Endothelial cell (in vitro differentiated cells): ENCODE measurements at regions not wholly inside any gene's neighbourhood (a gene's known extent, or its start where the extent isn't known, plus 50 kb on each side); places are given as distances from the start of the nearest gene placed in this dataset.
A peak's percentile ranks its signal among the peaks of the same experiment; 100 is the strongest.

Experiments
- DNase-seq: peaks from one replicate; pipeline ENCODE4 v3.0.0; 2021; ENCODE audit warnings: low spot score
- H3K27ac Mint-ChIP-seq: one replicate; pipeline ENCODE4 v1.8.0; 2021; ENCODE audit warnings: mixed read lengths, inconsistent platforms; ENCODE audit not compliant: unreplicated experiment
- H3K27me3 Mint-ChIP-seq: one replicate; pipeline ENCODE4 v1.8.0; 2021; ENCODE audit warnings: mild to moderate bottlenecking, moderate library complexity, mixed read lengths, inconsistent platforms; ENCODE audit not compliant: unreplicated experiment
- H3K36me3 Mint-ChIP-seq: one replicate; pipeline ENCODE4 v1.8.0; 2021; ENCODE audit warnings: mild to moderate bottlenecking, low read depth, mixed read lengths, inconsistent platforms; ENCODE audit not compliant: unreplicated experiment
- H3K4me1 Mint-ChIP-seq: one replicate; pipeline ENCODE4 v1.8.0; 2021; ENCODE audit warnings: mild to moderate bottlenecking, mixed read lengths, inconsistent platforms; ENCODE audit not compliant: unreplicated experiment
- H3K4me3 Mint-ChIP-seq: one replicate; pipeline ENCODE4 v1.8.0; 2021; ENCODE audit warnings: mild to moderate bottlenecking, mixed read lengths, inconsistent platforms; ENCODE audit not compliant: unreplicated experiment
- H3K9me3 Mint-ChIP-seq: one replicate; pipeline ENCODE4 v1.8.0; 2021; ENCODE audit warnings: mixed read lengths, inconsistent platforms; ENCODE audit not compliant: unreplicated experiment
- TF ChIP-seq, protein P1 (sequence below): fragments of 200-600 bp; sonication (generic); IDR thresholded peaks from one replicate; pipeline ENCODE4 v1.5.0; 2021; ENCODE audit warnings: antibody characterized with exemption; ENCODE audit not compliant: unreplicated experiment

- Mint-ChIP-seq H3K36me3 (no peaks in the 10 kb centered on the region), H3K27me3 (peaks cover 3% of the 10 kb centered on the region), H3K9me3 (no peaks in the 10 kb centered on the region), H3K4me3 (no peak overlapping the region), H3K4me1 (no peaks in the 10 kb centered on the region), H3K27ac (no peak overlapping the region)
- no peak for DNase-seq
- TF ChIP-seq, protein P1, sequence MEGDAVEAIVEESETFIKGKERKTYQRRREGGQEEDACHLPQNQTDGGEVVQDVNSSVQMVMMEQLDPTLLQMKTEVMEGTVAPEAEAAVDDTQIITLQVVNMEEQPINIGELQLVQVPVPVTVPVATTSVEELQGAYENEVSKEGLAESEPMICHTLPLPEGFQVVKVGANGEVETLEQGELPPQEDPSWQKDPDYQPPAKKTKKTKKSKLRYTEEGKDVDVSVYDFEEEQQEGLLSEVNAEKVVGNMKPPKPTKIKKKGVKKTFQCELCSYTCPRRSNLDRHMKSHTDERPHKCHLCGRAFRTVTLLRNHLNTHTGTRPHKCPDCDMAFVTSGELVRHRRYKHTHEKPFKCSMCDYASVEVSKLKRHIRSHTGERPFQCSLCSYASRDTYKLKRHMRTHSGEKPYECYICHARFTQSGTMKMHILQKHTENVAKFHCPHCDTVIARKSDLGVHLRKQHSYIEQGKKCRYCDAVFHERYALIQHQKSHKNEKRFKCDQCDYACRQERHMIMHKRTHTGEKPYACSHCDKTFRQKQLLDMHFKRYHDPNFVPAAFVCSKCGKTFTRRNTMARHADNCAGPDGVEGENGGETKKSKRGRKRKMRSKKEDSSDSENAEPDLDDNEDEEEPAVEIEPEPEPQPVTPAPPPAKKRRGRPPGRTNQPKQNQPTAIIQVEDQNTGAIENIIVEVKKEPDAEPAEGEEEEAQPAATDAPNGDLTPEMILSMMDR: peak; percentile 31
Observed at GRCh38 chr13:69585656-69586055, 522.0 kb upstream of the ATXN8OS start.

GRCh38 chr13:69580255-69580654, 527.4 kb upstream of the ATXN8OS start:
- no peaks in the 10 kb centered on the region for H3K4me1 Mint-ChIP-seq
- TF ChIP-seq, protein P1: no peak
- H3K9me3 Mint-ChIP-seq: no peaks in the 10 kb centered on the region
- no peak overlapping the region for H3K4me3 Mint-ChIP-seq
- no peak for DNase-seq
- no peaks in the 10 kb centered on the region for H3K36me3 Mint-ChIP-seq
- H3K27ac Mint-ChIP-seq: no peak overlapping the region
- H3K27me3 Mint-ChIP-seq: peaks cover 3% of the 10 kb centered on the region

DNA sequence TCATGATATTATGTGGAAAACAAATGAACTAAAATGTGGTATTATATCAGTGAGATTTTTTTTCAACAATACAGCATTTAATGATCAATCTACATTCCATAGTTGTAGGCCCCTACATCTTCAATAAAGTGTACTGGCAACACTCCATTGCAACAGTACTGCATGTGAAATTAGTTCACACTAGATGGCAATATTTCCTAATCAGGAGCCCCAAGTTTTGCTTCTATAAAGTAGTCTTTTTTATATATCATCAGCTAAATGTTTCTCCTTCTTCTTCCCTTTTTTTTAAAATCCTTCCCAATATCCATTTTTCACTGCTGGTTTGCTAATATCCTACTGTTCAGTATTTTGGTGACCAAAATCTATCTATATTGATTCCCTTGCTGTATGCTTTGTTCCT, 528.3 kb upstream of the ATXN8OS start:
- Mint-ChIP-seq H3K27ac (no peak overlapping the region), H3K4me3 (no peak overlapping the region), H3K9me3 (no peaks in the 10 kb centered on the region), H3K4me1 (no peaks in the 10 kb centered on the region), H3K27me3 (no peaks in the 10 kb centered on the region), H3K36me3 (no peaks in the 10 kb centered on the region)
- TF ChIP-seq, protein P1: no peak
- no peak for DNase-seq

GRCh38 chr13:69571606-69572323, 535.9 kb upstream of the ATXN8OS start:
- no peak for DNase-seq
- Mint-ChIP-seq H3K27me3 (no peaks in the 10 kb centered on the region), H3K4me1 (no peaks in the 10 kb centered on the region), H3K36me3 (no peaks in the 10 kb centered on the region), H3K4me3 (no peak overlapping the region), H3K27ac (no peak overlapping the region), H3K9me3 (no peaks in the 10 kb centered on the region)
- TF ChIP-seq, protein P1: no peak

- no peak overlapping the region for H3K4me3 Mint-ChIP-seq
- no peaks in the 10 kb centered on the region for H3K9me3 Mint-ChIP-seq
- H3K27ac Mint-ChIP-seq: no peak overlapping the region
- DNase-seq: no peak
- H3K4me1 Mint-ChIP-seq: no peaks in the 10 kb centered on the region
- TF ChIP-seq, protein P1: no peak
- no peaks in the 10 kb centered on the region for H3K27me3 Mint-ChIP-seq
- H3K36me3 Mint-ChIP-seq: no peaks in the 10 kb centered on the region
Observed at GRCh38 chr13:69567514-69567913, 540.1 kb upstream of the ATXN8OS start.
